Inferior parietal cortex (tissue), 1 donor: ENCODE measurements at regions not wholly inside any gene's neighbourhood (a gene's known extent, or its start where the extent isn't known, plus 50 kb on each side); places are given as distances from the start of the nearest gene placed in this dataset.
"Not testable (repeated sequence)": the region's sequence is repeated elsewhere in the genome, so short reads cannot be mapped to it uniquely, and the experiment has no call there.

Experiments
- DNase-seq: peaks from one replicate; pipeline ENCODE4 v3.0.0-alpha.2; 2016; ENCODE audit errors: extremely low spot score

GRCh38 chrY:7310482-7311269 lies 399.1 kb upstream of the AMELY start:
- no peak for DNase-seq

- DNase-seq = no peak
These were observed 397.3 kb upstream of the AMELY start for GRCh38 chrY:7308816-7309215.

- DNase-seq = no peak
These were observed 390.8 kb upstream of the AMELY start for GRCh38 chrY:7302306-7302705.

DNA sequence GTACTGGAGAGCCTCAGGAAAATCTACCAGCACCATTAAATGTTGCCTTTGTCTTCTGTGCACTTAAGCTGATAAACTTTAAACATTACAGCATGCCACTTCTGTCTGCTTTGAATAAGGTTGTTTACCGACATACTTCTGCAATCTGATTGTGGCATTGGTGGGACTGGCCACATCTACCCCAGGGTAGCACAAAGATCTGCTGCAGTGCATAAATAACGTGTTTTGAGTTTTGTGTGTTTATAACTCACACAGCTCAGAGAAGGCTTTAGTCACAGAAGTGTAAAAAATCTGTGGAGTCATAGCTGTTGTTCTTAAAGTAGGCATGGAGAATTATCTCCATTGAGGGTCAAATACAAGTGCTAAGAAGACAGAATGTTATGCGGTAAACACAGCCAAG lies 388.4 kb upstream of the AMELY start:
- DNase-seq = no peak

- no peak for DNase-seq
These were observed 380.6 kb upstream of the AMELY start for GRCh38 chrY:7292113-7292512.

DNA sequence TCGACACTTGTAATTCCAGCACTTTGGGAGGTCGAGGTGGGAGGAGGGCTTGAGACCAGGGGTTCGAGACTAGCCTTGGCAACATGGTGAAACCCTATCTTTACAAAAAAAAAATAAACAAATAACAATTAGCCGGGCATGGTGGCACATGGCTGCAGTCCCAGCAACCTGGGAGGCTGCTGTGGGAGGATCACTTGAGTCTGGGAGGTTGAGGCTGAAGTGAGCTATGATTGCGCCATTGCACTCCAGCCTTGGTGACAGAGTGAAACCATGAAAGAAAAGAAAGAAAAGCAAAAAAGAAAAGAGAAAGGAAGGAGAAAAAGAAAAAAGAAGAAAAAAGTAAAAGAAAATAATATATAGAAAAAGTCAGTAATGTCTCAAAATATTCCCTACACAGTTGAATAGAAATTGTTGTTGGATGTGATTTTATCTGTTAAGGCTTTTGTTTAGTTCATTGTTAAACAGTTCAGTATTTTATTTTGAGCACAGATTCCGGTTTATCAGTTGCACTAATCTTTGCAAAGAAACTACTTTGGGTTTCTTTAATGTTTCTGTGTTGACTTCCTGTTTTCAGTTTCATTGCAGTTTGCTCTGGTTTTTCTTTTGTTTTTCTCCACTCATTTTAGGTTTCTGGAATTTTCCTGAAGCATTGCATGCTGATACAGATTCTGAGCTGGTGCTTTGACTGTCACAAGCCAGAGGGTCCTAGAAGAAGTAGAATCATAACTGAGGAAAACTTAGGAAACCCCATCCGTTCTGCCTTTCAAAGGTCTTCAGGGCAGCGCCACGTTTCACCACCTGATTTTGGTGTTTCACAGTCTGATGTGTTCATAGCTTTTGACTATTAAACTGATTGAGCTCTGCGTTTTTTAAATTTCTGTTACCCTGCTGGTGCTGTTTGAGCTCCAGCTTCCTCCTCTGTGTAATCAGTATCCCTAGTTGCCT lies 378.6 kb upstream of the AMELY start:
- no peak for DNase-seq

DNA sequence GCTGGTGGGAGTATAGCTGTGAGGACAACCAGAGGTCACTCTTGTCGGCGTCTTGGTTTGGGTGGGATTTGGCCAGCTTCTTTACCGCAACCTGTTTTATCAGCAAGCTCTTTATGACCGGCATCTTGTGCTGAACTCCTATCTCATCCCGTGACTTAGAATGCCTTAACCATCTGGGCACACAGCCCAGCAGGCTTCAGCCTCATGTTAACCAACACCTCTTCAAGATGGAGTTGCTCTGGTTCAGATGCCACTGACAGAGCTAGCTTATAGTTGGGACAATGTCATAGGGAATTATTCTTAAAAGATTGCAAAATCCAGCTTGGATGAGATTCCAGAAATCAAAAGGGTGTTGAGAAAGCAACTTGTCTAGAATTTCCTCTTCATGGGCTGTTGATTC lies 377.1 kb upstream of the AMELY start:
- no peak for DNase-seq

DNA sequence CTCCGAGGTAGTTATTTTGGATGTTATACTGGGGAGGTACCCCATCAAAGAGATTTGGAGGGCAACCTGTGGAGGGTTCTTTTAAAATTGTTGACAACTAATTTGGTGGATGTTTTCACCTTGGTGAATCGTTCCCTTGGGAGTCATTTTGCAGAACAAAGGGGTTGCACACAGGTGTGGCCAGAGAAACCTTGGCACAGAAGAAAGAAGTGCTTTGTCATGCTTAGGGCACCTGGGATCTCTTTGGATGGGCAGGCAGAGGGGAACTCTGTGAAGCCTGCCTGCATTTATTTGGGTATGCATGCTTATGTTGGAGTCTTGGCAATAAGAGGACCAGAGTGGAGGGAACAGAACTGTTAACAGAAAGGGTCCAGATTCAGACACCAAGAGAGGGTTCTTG lies 376.4 kb upstream of the AMELY start:
- not testable (repeated sequence) for DNase-seq

DNA sequence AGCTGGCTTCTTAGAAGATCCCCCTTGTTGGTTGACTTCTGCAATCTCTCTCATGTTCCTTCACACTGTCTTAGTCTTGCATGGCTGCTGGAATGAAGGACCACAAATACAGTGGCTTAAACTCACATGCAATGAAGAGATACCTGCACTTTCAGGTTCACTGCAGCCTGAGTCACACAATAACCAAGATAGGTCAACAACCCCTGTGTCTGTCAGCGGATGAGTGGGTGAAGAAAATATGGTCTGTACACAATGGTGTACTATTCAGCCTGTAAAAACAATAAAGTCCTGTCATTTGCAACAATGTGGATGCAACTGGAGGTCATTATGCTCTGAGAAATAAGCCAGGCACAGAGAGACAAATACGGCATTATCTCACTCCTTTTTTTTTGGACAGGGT lies 373.8 kb upstream of the AMELY start:
- no peak for DNase-seq

GRCh38 chrY:7283001-7283400 lies 371.4 kb upstream of the AMELY start:
- DNase-seq = no peak

DNA sequence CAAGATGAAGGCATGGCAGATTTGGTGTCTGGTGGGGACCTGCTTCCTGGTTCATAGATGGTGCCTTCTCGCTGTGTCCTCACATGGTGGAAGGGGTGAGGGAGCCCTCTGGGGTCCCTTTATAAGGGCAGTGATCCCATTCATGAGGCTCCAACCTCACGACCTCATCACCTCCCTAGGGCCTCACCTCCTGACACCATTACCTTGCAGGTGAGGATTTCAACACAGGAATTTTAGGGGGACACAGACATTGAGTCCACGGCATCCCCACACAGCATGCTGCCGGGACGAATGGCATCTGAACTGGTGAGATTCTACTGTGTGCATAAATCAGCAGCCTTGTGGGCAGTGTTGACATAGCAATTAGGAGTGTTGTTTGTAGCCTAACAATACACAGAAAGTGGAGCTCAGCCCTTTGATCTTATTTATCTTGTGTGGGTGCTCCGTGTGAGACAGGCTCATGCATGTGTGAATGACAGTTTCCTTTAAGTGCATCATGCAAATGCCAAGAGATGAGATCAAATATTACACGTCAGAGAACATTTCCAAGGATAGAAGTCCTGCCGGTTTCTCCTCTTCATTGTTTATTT lies 368.7 kb upstream of the AMELY start:
- DNase-seq = not testable (repeated sequence)

DNA sequence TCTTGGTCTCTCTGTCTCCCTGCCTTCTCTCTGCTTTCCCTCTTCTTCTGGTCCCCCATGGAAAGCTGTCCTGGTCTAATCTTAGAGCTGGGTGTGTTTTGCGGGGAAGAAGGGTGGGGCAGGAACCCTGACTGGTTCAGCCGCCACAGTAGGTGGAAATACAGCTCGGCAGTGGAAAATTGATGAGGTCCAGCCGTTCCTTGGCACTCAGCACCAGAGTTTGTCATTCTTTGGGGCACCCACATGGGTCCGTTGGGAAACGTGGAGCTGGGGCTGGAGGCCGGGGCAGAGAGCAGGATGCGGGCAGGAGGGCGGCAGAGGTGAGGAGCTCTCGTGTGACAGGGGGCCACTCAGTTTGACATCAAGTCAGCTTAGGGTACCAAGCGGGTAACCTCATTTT lies 364.2 kb upstream of the AMELY start:
- DNase-seq = no peak

- DNase-seq = no peak
These were observed 363.5 kb upstream of the AMELY start for GRCh38 chrY:7275014-7275413.

GRCh38 chrY:7274369-7274913 lies 362.9 kb upstream of the AMELY start:
- DNase-seq = no peak

DNA sequence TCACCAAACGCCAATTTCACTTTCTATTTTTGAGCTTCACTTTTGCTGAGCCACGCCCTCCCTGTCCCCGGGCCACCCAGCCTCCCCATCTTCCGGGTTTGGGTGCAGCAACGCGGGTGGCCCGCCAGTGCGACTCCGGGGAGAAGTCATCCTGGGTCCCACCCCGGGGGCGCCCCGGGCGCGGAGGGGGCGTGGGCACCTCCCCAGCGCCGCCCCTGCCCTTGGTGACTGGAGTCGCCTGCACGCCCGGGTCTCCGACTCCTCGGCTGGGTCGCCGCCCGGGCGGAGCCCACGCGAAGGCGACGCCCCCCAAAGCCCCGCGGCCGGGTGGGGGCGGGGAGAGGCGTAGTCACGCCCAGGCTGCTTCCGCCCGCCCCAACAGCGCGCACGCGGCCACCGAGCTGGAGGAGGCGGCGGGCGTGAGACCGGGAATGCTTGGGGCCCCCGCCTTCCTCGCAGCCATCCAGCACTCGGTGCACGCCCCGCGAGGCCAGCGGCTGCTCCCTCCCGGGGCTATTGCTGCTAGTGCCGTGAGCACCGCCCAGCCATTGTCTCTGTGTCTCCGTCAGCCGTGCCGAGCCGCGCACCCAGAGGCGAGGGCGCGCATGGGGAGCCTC lies 362.1 kb upstream of the AMELY start:
- DNase-seq = no peak

GRCh38 chrY:7272556-7273195 lies 361.1 kb upstream of the AMELY start:
- no peak for DNase-seq

DNA sequence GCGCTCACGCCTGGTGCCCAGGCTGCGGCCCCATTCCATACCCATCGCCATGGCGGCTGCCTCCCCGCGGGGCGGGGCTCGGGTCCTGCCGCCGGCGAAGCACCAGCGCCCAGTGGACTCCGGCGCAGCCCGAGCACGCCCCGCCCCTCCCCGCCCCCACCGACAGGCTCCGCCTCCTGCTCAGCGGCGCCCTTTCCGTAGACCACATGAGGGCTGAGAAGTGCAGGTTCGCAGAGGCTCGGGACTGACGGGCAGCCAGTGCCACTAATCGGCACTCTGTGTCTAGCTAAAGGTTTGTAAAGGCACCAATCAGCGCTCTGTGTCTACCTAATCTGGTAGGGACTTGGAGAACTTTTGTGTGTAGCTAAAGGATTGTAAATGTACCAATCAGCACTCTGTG lies 352.2 kb upstream of the AMELY start:
- DNase-seq = no peak

- DNase-seq = no peak
These were observed 351.0 kb upstream of the AMELY start for GRCh38 chrY:7262531-7262930.

DNA sequence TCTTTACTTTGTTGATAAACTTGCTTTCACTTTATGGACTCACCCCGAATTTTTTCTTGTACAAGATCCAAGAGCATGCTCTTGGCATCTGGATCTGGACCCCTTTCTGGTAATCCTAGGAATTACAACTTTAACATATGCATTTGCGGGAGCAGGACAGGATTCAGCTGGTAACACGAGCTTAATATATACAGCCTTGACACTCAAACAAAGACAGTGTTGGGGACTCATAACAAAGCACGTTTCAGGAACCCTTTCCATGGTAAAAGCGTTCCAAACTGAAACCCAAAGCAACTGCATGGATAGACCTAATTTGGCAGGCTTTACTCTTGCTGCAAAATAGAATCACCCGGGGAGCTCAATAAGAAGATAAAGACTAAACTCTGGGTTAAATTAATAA lies 349.7 kb upstream of the AMELY start:
- DNase-seq = no peak

GRCh38 chrY:7240101-7240500 lies 328.5 kb upstream of the AMELY start:
- no peak for DNase-seq

DNA sequence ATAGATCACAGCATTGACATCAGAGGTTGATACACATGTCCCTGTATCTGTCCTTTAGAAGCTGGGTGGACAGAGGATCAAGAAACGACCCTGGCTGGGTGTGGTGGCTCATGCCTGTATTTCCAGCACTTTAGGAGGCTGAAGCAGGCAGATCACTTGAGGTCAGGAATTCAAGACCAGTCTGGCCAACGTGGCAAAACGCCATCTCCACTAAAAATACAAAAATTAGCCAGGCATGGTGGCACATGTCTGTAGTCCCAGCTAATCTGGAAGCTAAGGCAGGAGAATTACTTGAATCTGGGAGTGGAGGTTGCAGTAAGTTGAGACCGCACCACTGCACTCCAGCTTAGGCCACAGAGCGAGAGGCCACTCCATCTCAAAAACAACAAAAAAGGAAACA lies 300.4 kb upstream of the AMELY start:
- DNase-seq = no peak
